ENCODE measurements at regions not wholly inside any gene's neighbourhood (a gene's known extent, or its start where the extent isn't known, plus 50 kb on each side); places are given as distances from the start of the nearest gene placed in this dataset.

DNA sequence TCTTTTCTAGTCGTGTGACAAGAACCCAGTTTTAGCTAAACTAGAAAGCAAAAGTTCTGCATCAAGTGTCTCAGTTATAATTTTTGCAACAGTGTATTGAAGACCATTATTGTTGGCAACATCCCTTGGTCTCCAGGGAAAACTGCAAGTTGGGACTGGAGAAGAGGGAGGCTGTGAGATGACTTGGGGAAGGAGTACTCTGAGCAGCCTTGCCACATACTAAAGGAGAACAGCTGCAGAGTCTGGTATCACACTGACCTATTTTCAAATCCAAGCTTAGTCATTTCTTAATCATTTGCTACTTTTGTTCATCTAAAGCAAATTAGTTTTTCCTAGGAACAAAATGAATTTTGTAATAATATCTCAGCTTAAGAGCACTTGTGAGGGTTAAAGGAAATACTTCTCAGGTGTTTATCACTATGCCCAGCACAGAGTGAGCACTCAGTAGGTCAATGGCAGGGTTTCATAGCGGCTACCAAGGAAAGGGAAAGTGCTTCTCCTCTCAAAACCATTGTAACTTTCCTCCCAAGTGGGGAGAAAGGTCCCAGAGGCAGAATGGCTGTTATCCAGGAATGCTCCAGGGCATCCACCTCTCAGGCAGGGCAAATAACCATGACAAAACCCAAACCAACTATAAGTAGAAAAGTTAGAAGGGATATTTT lies 247.1 kb downstream of the C11orf87 start:
- Histone ChIP-seq H3K9ac (ENCODE audit: insufficient read depth, low read depth, low read length) (no peak overlapping the region), H4K20me1 (ENCODE audit: insufficient read depth, low read length) (no peaks in the 10 kb centered on the region), H3K79me2 (ENCODE audit: insufficient read depth, low read length) (no peaks in the 10 kb centered on the region), H3K27ac (ENCODE audit: extremely low read length, insufficient read depth, low read length) (no peak overlapping the region), H3K36me3 (replicated peaks in 1 of 2; ENCODE audit: control insufficient read depth in 1 of 2, insufficient read depth in 2 of 2, low read length in 2 of 2) (no peaks in the 10 kb centered on the region), H3K4me3 (replicated peaks in 1 of 3; ENCODE audit: insufficient read depth in 1 of 3, low read depth in 2 of 3, low read length in 3 of 3) (no peak overlapping the region), H3K4me2 (ENCODE audit: low read depth, low read length) (no peak overlapping the region), H3K9me3 (ENCODE audit: low read length) (peaks cover 35% of the 10 kb centered on the region), H2AFZ (ENCODE audit: low read length) (no peak overlapping the region), H3K4me1 (ENCODE audit: insufficient read depth, low read length) (no peaks in the 10 kb centered on the region), H3K27me3 (ENCODE audit: control insufficient read depth in 1 of 2, insufficient read depth in 2 of 2, low read length in 2 of 2) (no peaks in the 10 kb centered on the region)
- ATAC-seq = no peak
- POLR2A ChIA-PET = no interaction called here
- no TSS peak for BruUV-seq (replicated peaks)
- CTCF ChIA-PET (ENCODE audit: low intra/inter-chr PET ratio, low total read pairs) = no interaction called here
- 0% methylated on average over 2 of the region's 2 CpGs for WGBS (ENCODE audit: low lambda C conversion rate)
- DNase-seq (ENCODE audit: low spot score) = no peak
- intact Hi-C loops (cut with micrococcal nuclease; ENCODE audit: unreplicated experiment) = no loop called here
- TF ChIP-seq, protein P1, sequence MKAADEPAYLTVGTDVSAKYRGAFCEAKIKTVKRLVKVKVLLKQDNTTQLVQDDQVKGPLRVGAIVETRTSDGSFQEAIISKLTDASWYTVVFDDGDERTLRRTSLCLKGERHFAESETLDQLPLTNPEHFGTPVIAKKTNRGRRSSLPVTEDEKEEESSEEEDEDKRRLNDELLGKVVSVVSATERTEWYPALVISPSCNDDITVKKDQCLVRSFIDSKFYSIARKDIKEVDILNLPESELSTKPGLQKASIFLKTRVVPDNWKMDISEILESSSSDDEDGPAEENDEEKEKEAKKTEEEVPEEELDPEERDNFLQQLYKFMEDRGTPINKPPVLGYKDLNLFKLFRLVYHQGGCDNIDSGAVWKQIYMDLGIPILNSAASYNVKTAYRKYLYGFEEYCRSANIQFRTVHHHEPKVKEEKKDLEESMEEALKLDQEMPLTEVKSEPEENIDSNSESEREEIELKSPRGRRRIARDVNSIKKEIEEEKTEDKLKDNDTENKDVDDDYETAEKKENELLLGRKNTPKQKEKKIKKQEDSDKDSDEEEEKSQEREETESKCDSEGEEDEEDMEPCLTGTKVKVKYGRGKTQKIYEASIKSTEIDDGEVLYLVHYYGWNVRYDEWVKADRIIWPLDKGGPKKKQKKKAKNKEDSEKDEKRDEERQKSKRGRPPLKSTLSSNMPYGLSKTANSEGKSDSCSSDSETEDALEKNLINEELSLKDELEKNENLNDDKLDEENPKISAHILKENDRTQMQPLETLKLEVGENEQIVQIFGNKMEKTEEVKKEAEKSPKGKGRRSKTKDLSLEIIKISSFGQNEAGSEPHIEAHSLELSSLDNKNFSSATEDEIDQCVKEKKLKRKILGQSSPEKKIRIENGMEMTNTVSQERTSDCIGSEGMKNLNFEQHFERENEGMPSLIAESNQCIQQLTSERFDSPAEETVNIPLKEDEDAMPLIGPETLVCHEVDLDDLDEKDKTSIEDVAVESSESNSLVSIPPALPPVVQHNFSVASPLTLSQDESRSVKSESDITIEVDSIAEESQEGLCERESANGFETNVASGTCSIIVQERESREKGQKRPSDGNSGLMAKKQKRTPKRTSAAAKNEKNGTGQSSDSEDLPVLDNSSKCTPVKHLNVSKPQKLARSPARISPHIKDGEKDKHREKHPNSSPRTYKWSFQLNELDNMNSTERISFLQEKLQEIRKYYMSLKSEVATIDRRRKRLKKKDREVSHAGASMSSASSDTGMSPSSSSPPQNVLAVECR (CRISPR knock-in tag; IDR thresholded peaks at IDR 0.05; ENCODE audit: borderline replicate concordance) = no peak
- TF ChIP-seq HMGA1 (CRISPR knock-in tag; conservative IDR thresholded peaks at IDR 0.05) = no peak
- no peak for TF ChIP-seq MIXL1 (CRISPR knock-in tag; IDR thresholded peaks at IDR 0.05)
- no peak for TF ChIP-seq KLF6 (CRISPR knock-in tag; IDR thresholded peaks at IDR 0.05)
- TF ChIP-seq, protein P2, sequence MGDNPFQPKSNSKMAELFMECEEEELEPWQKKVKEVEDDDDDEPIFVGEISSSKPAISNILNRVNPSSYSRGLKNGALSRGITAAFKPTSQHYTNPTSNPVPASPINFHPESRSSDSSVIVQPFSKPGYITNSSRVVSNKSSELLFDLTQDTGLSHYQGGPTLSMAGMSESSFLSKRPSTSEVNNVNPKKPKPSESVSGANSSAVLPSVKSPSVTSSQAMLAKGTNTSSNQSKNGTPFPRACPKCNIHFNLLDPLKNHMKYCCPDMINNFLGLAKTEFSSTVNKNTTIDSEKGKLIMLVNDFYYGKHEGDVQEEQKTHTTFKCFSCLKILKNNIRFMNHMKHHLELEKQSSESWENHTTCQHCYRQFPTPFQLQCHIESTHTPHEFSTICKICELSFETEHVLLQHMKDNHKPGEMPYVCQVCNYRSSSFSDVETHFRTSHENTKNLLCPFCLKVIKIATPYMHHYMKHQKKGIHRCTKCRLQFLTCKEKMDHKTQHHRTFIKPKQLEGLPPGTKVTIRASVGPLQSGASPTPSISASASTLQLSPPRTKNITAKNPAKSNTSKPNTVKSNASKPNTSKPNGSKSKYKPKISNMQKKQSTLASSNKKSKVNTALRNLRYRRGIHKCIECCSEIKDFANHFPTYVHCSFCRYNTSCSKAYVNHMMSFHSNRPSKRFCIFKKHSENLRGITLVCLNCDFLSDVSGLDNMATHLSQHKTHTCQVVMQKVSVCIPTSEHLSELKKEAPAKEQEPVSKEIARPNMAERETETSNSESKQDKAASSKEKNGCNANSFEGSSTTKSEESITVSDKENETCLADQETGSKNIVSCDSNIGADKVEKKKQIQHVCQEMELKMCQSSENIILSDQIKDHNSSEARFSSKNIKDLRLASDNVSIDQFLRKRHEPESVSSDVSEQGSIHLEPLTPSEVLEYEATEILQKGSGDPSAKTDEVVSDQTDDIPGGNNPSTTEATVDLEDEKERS (CRISPR knock-in tag; IDR thresholded peaks at IDR 0.05) = no peak
- TF ChIP-seq, protein P3, sequence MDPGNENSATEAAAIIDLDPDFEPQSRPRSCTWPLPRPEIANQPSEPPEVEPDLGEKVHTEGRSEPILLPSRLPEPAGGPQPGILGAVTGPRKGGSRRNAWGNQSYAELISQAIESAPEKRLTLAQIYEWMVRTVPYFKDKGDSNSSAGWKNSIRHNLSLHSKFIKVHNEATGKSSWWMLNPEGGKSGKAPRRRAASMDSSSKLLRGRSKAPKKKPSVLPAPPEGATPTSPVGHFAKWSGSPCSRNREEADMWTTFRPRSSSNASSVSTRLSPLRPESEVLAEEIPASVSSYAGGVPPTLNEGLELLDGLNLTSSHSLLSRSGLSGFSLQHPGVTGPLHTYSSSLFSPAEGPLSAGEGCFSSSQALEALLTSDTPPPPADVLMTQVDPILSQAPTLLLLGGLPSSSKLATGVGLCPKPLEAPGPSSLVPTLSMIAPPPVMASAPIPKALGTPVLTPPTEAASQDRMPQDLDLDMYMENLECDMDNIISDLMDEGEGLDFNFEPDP (CRISPR knock-in tag; conservative IDR thresholded peaks at IDR 0.05) = no peak
- TF ChIP-seq ZNF143 (CRISPR knock-in tag; IDR thresholded peaks at IDR 0.05) = no peak
- TF ChIP-seq SKI (IDR thresholded peaks at IDR 0.05; ENCODE audit: partially characterized antibody) = no peak
- TF ChIP-seq ZEB1 (IDR thresholded peaks at IDR 0.05; ENCODE audit: insufficient replicate concordance, low read depth) = no peak
- TF ChIP-seq, protein P4, sequence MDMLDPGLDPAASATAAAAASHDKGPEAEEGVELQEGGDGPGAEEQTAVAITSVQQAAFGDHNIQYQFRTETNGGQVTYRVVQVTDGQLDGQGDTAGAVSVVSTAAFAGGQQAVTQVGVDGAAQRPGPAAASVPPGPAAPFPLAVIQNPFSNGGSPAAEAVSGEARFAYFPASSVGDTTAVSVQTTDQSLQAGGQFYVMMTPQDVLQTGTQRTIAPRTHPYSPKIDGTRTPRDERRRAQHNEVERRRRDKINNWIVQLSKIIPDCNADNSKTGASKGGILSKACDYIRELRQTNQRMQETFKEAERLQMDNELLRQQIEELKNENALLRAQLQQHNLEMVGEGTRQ (IDR thresholded peaks at IDR 0.05; ENCODE audit: low read depth, low read length) = no peak
- TF ChIP-seq, protein P4 (CRISPR knock-in tag; IDR thresholded peaks at IDR 0.05; ENCODE audit: borderline replicate concordance) = no peak
- no peak for TF ChIP-seq ZBTB21 (CRISPR knock-in tag; IDR thresholded peaks at IDR 0.05)
- no peak for TF ChIP-seq SIN3A (IDR thresholded peaks at IDR 0.05; ENCODE audit: borderline replicate concordance, low read depth, low read length)
- no peak for FAIRE-seq
- in situ Hi-C loops (cut with HindIII; ENCODE audit: extremely low pct_ligation_motif_present, low pct_unique_long_range_greater_than_20kb) = no loop called here

Measured in HepG2 (cell line).